ENCODE measurements at regions not wholly inside any gene's neighbourhood (a gene's known extent, or its start where the extent isn't known, plus 50 kb on each side); places are given as distances from the start of the nearest gene placed in this dataset.

- no peak for TF ChIP-seq CTCF (IDR thresholded peaks at IDR 0.05; ENCODE audit: low read length)
- no peak for TF ChIP-seq EZH2 (IDR thresholded peaks at IDR 0.05; ENCODE audit: borderline replicate concordance, low read length)
Observed at GRCh38 chr2:228556717-228557116, 375.2 kb upstream of the SPHKAP start.
